ENCODE measurements at regions not wholly inside any gene's neighbourhood (a gene's known extent, or its start where the extent isn't known, plus 50 kb on each side); places are given as distances from the start of the nearest gene placed in this dataset.

- H3K27me3 Mint-ChIP-seq (ENCODE audit: low read depth in 2 of 2), result peaks cover 7 to 13% of the 10 kb centered on the region in 2 donors
- H3K4me3 Mint-ChIP-seq, result no peak overlapping the region
- 76% methylated on average over 6 of the region's 6 CpGs for WGBS (ENCODE audit: insufficient coverage)
- no peaks in the 10 kb centered on the region for H3K4me1 ChIP-seq (ENCODE audit: control insufficient read depth, insufficient read depth, low read length)
- H3K36me3 Mint-ChIP-seq, result no peaks in the 10 kb centered on the region
- no peaks in the 10 kb centered on the region for H3K9me3 ChIP-seq (ENCODE audit: control insufficient read depth, insufficient read depth, low read length)
- H3K27ac ChIP-seq (ENCODE audit: low read length), result no peak overlapping the region
- DNase-seq, result no peak
- intact Hi-C loops (cut with micrococcal nuclease), result no loop called here
- H3K4me1 Mint-ChIP-seq, result no peaks in the 10 kb centered on the region
- TF ChIP-seq CTCF (IDR thresholded peaks at IDR 0.05), result no peak
- H3K36me3 ChIP-seq (ENCODE audit: control insufficient read depth, insufficient read depth, low read length), result no peaks in the 10 kb centered on the region
- no peak overlapping the region for H3K4me3 ChIP-seq (ENCODE audit: low read length)
- H3K9me3 Mint-ChIP-seq, result no peaks in the 10 kb centered on the region
- H3K27me3 ChIP-seq (ENCODE audit: control insufficient read depth, insufficient read depth, low read length), result no peaks in the 10 kb centered on the region
- no peak overlapping the region for H3K27ac Mint-ChIP-seq
- no peak for ATAC-seq
These were observed 87.9 kb upstream of the MAMDC2 start for GRCh38 chr9:69955536-69956355.

- H3K27me3 ChIP-seq (ENCODE audit: control insufficient read depth, insufficient read depth, low read length), result no peaks in the 10 kb centered on the region
- H3K27ac ChIP-seq (ENCODE audit: low read length), result no peak overlapping the region
- DNase-seq (no peak), ATAC-seq (no peak)
- Mint-ChIP-seq H3K9me3 (no peaks in the 10 kb centered on the region), H3K36me3 (no peaks in the 10 kb centered on the region), H3K27ac (no peak overlapping the region), H3K27me3 (ENCODE audit: low read depth in 2 of 2) (peaks cover 7 to 30% of the 10 kb centered on the region in 2 donors), H3K4me3 (no peak overlapping the region), H3K4me1 (no peaks in the 10 kb centered on the region)
- no peaks in the 10 kb centered on the region for H3K4me1 ChIP-seq (ENCODE audit: control insufficient read depth, insufficient read depth, low read length)
- WGBS (ENCODE audit: insufficient coverage), result 100% methylated on average over 1 of the region's 1 CpG
- TF ChIP-seq CTCF (IDR thresholded peaks at IDR 0.05), result no peak
- no peaks in the 10 kb centered on the region for H3K36me3 ChIP-seq (ENCODE audit: control insufficient read depth, insufficient read depth, low read length)
- no peaks in the 10 kb centered on the region for H3K9me3 ChIP-seq (ENCODE audit: control insufficient read depth, insufficient read depth, low read length)
- H3K4me3 ChIP-seq (ENCODE audit: low read length), result no peak overlapping the region
- intact Hi-C loops (cut with micrococcal nuclease), result no loop called here
These were observed 81.8 kb upstream of the MAMDC2 start for GRCh38 chr9:69961843-69962242.

GRCh38 chr9:69963803-69964202 lies 79.8 kb upstream of the MAMDC2 start:
- no peaks in the 10 kb centered on the region for H3K9me3 ChIP-seq (ENCODE audit: control insufficient read depth, insufficient read depth, low read length)
- Mint-ChIP-seq H3K36me3 (no peaks in the 10 kb centered on the region), H3K4me1 (no peaks in the 10 kb centered on the region), H3K9me3 (no peaks in the 10 kb centered on the region), H3K4me3 (no peak overlapping the region), H3K27me3 (ENCODE audit: low read depth in 2 of 2) (peaks cover 7 to 30% of the 10 kb centered on the region in 2 donors), H3K27ac (no peak overlapping the region)
- intact Hi-C loops (cut with micrococcal nuclease), result no loop called here
- H3K27me3 ChIP-seq (ENCODE audit: control insufficient read depth, insufficient read depth, low read length), result no peaks in the 10 kb centered on the region
- DNase-seq (no peak), ATAC-seq (no peak)
- H3K36me3 ChIP-seq (ENCODE audit: control insufficient read depth, insufficient read depth, low read length), result no peaks in the 10 kb centered on the region
- no peak overlapping the region for H3K4me3 ChIP-seq (ENCODE audit: low read length)
- no peaks in the 10 kb centered on the region for H3K4me1 ChIP-seq (ENCODE audit: control insufficient read depth, insufficient read depth, low read length)
- no peak overlapping the region for H3K27ac ChIP-seq (ENCODE audit: low read length)
- 73% methylated on average over 8 of the region's 9 CpGs for WGBS (ENCODE audit: insufficient coverage)
- TF ChIP-seq CTCF (IDR thresholded peaks at IDR 0.05), result no peak

GRCh38 chr9:69964446-69964845 lies 79.2 kb upstream of the MAMDC2 start:
- WGBS (ENCODE audit: insufficient coverage), result 88% methylated on average over 1 of the region's 1 CpG
- DNase-seq, result no peak
- Mint-ChIP-seq H3K36me3 (no peaks in the 10 kb centered on the region), H3K27ac (no peak overlapping the region), H3K27me3 (ENCODE audit: low read depth in 2 of 2) (peaks cover 7 to 30% of the 10 kb centered on the region in 2 donors), H3K4me1 (no peaks in the 10 kb centered on the region), H3K9me3 (no peaks in the 10 kb centered on the region), H3K4me3 (no peak overlapping the region)
- Histone ChIP-seq H3K4me3 (ENCODE audit: low read length) (no peak overlapping the region), H3K9me3 (ENCODE audit: control insufficient read depth, insufficient read depth, low read length) (no peaks in the 10 kb centered on the region), H3K27me3 (ENCODE audit: control insufficient read depth, insufficient read depth, low read length) (no peaks in the 10 kb centered on the region), H3K27ac (ENCODE audit: low read length) (no peak overlapping the region), H3K36me3 (ENCODE audit: control insufficient read depth, insufficient read depth, low read length) (no peaks in the 10 kb centered on the region), H3K4me1 (ENCODE audit: control insufficient read depth, insufficient read depth, low read length) (no peaks in the 10 kb centered on the region)
- intact Hi-C loops (cut with micrococcal nuclease), result no loop called here
- TF ChIP-seq CTCF (IDR thresholded peaks at IDR 0.05), result no peak
- ATAC-seq, result no peak
